ENCODE measurements at regions not wholly inside any gene's neighbourhood (a gene's known extent, or its start where the extent isn't known, plus 50 kb on each side); places are given as distances from the start of the nearest gene placed in this dataset.

DNA sequence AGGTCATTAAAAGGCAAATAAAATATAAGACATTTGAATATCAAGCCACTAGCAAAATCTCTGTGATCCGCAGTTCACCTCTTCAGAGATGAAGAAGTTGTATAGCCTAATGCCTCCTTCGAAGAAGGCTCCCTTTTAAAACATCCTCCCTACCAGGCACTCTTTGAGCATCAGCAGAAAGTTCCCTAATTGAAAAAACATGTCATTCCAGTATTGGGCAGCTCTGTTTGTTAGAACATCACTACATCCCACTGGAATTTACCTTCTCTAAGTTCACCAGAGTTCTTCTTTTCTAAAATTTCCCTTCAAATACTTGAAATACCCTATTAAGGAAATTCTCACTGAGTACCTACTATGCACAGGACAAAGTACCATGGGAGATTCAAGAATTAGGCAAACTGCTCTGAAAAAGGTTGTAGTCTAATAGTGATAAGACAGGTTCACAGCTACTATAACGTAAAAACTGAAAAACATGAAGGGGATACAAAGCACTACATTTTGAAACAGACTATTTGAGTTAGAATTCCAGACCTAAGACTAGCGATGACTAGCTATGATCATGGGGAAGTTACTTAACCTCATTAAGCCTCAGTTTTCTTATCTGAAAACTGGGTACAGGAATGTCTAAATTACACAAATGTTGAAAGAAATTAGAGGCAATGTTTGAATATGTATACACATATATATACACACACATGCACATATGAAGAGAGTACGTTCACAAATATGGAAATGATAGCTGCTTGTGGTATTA is 128.7 kb downstream of the ELAPOR2 start:
- Histone ChIP-seq H3K4me1 (ENCODE audit: control insufficient read depth, extremely low read depth, insufficient read depth, low read length) (peaks cover 11% of the 10 kb centered on the region), H3K79me2 (ENCODE audit: control insufficient read depth, insufficient read depth, low read length) (no peaks in the 10 kb centered on the region), H3K27me3 (ENCODE audit: control insufficient read depth, extremely low read depth, insufficient read depth, low read length) (no peaks in the 10 kb centered on the region), H3K27ac (ENCODE audit: control insufficient read depth, insufficient read depth, low read length) (no peak overlapping the region), H3K9ac (ENCODE audit: control insufficient read depth, extremely low read depth, insufficient read depth, low read length) (no peak overlapping the region), H3K9me3 (ENCODE audit: control insufficient read depth, low read depth, low read length) (no peaks in the 10 kb centered on the region), H4K20me1 (ENCODE audit: control insufficient read depth, extremely low read depth, insufficient read depth, low read length) (no peaks in the 10 kb centered on the region), H3K4me3 (ENCODE audit: control insufficient read depth in 2 of 3, extremely low read depth in 1 of 3, insufficient read depth in 2 of 3, low read depth in 1 of 3, low read length in 3 of 3) (no peak overlapping the region), H3K4me2 (ENCODE audit: control insufficient read depth, extremely low read depth, insufficient read depth, low read depth, low read length) (no peak overlapping the region), H2AFZ (ENCODE audit: control insufficient read depth, low read length) (no peak overlapping the region), H3K36me3 (ENCODE audit: control insufficient read depth in 2 of 2, extremely low read depth in 1 of 2, insufficient read depth in 2 of 2, low read length in 2 of 2) (no peaks in the 10 kb centered on the region), H3K9me1 (ENCODE audit: control insufficient read depth, extremely low read depth, insufficient read depth, low read length) (no peaks in the 10 kb centered on the region)
- DNase-seq (ENCODE audit: low read depth, low spot score) (no peak), FAIRE-seq (no peak)
- dilution Hi-C loops (cut with MboI; ENCODE audit: extremely low pct_ligation_motif_present, low sequenced_read_pairs), result no loop called here
- no peak for TF ChIP-seq EZH2 (IDR thresholded peaks at IDR 0.05; ENCODE audit: low read length)
- TF ChIP-seq CTCF (optimal IDR thresholded peaks at IDR 0.05 in 1 of 3, IDR thresholded peaks at IDR 0.05 in 1 of 3, conservative IDR thresholded peaks at IDR 0.05 in 1 of 3; ENCODE audit: extremely low read depth in 1 of 3, insufficient read depth in 2 of 3, low read length in 3 of 3), result no peak

- no peak overlapping the region for H3K4me2 ChIP-seq (ENCODE audit: control insufficient read depth, extremely low read depth, insufficient read depth, low read depth, low read length)
- no peaks in the 10 kb centered on the region for H3K27me3 ChIP-seq (ENCODE audit: control insufficient read depth, extremely low read depth, insufficient read depth, low read length)
- TF ChIP-seq EZH2 (IDR thresholded peaks at IDR 0.05; ENCODE audit: low read length), result no peak
- TF ChIP-seq CTCF (optimal IDR thresholded peaks at IDR 0.05 in 1 of 3, IDR thresholded peaks at IDR 0.05 in 1 of 3, conservative IDR thresholded peaks at IDR 0.05 in 1 of 3; ENCODE audit: extremely low read depth in 1 of 3, insufficient read depth in 2 of 3, low read length in 3 of 3), result no peak
- H3K36me3 ChIP-seq (ENCODE audit: control insufficient read depth in 2 of 2, extremely low read depth in 1 of 2, insufficient read depth in 2 of 2, low read length in 2 of 2), result no peaks in the 10 kb centered on the region
- FAIRE-seq, result no peak
- H3K9me3 ChIP-seq (ENCODE audit: control insufficient read depth, low read depth, low read length), result no peaks in the 10 kb centered on the region
- peaks cover 11% of the 10 kb centered on the region for H3K4me1 ChIP-seq (ENCODE audit: control insufficient read depth, extremely low read depth, insufficient read depth, low read length)
- H3K9me1 ChIP-seq (ENCODE audit: control insufficient read depth, extremely low read depth, insufficient read depth, low read length), result no peaks in the 10 kb centered on the region
- H3K4me3 ChIP-seq (ENCODE audit: control insufficient read depth in 2 of 3, extremely low read depth in 1 of 3, insufficient read depth in 2 of 3, low read depth in 1 of 3, low read length in 3 of 3), result no peak overlapping the region
- H3K9ac ChIP-seq (ENCODE audit: control insufficient read depth, extremely low read depth, insufficient read depth, low read length), result no peak overlapping the region
- no peak overlapping the region for H3K27ac ChIP-seq (ENCODE audit: control insufficient read depth, insufficient read depth, low read length)
- dilution Hi-C loops (cut with MboI; ENCODE audit: extremely low pct_ligation_motif_present, low sequenced_read_pairs), result no loop called here
- H4K20me1 ChIP-seq (ENCODE audit: control insufficient read depth, extremely low read depth, insufficient read depth, low read length), result no peaks in the 10 kb centered on the region
- DNase-seq (ENCODE audit: low read depth, low spot score), result no peak
- H3K79me2 ChIP-seq (ENCODE audit: control insufficient read depth, insufficient read depth, low read length), result no peaks in the 10 kb centered on the region
- no peak overlapping the region for H2AFZ ChIP-seq (ENCODE audit: control insufficient read depth, low read length)
Observed at GRCh38 chr7:86929293-86930109, 130.0 kb downstream of the ELAPOR2 start.
